ENCODE measurements at regions not wholly inside any gene's neighbourhood (a gene's known extent, or its start where the extent isn't known, plus 50 kb on each side); places are given as distances from the start of the nearest gene placed in this dataset.

- TF ChIP-seq REST (IDR thresholded peaks at IDR 0.05; ENCODE audit: insufficient replicate concordance, low read depth) = no peak
- TF ChIP-seq POLR2AphosphoS5 (IDR thresholded peaks at IDR 0.05; ENCODE audit: low read depth) = no peak
- no peak for TF ChIP-seq SPI1 (IDR thresholded peaks at IDR 0.05; ENCODE audit: borderline replicate concordance, low read depth)
- no peak for TF ChIP-seq GABPA (IDR thresholded peaks at IDR 0.05; ENCODE audit: low read depth)
- no peak for TF ChIP-seq CTCF (IDR thresholded peaks at IDR 0.05; ENCODE audit: insufficient read depth, low read length)
- peaks cover 2% of the 10 kb centered on the region for H3K27me3 ChIP-seq (ENCODE audit: insufficient read depth, poor library complexity, severe bottlenecking)
- H3K4me3 ChIP-seq (replicated peaks; ENCODE audit: insufficient read depth, low read length) = no peak overlapping the region
Measured at GRCh38 chr20:19949195-19949867, 67.8 kb upstream of the NAA20 start.

GRCh38 chr20:19950042-19950441 is 67.1 kb upstream of the NAA20 start:
- no peak for DNase-seq (ENCODE audit: low read depth in 1 of 2, low spot score in 1 of 2)
- no peak overlapping the region for H3K27ac ChIP-seq (replicated peaks)
- TF ChIP-seq SPI1 (IDR thresholded peaks at IDR 0.05; ENCODE audit: borderline replicate concordance, low read depth) (no peak), POLR2AphosphoS5 (IDR thresholded peaks at IDR 0.05; ENCODE audit: low read depth) (no peak), CTCF (IDR thresholded peaks at IDR 0.05; ENCODE audit: insufficient read depth, low read length) (no peak), GABPA (IDR thresholded peaks at IDR 0.05; ENCODE audit: low read depth) (no peak), REST (IDR thresholded peaks at IDR 0.05; ENCODE audit: insufficient replicate concordance, low read depth) (no peak)
- H3K27me3 ChIP-seq (ENCODE audit: insufficient read depth, poor library complexity, severe bottlenecking) = peaks cover 2% of the 10 kb centered on the region
- H3K4me3 ChIP-seq (replicated peaks; ENCODE audit: insufficient read depth, low read length) = no peak overlapping the region

More at GRCh38 chr20:19949195-19949867, 67.8 kb upstream of the NAA20 start:
- DNase-seq (ENCODE audit: low read depth in 1 of 2, low spot score in 1 of 2) = no peak
- no peak overlapping the region for H3K27ac ChIP-seq (replicated peaks)

GRCh38 chr20:19952392-19952791 is 64.8 kb upstream of the NAA20 start:
- TF ChIP-seq SPI1 (IDR thresholded peaks at IDR 0.05; ENCODE audit: borderline replicate concordance, low read depth) = no peak
- no peak for TF ChIP-seq POLR2AphosphoS5 (IDR thresholded peaks at IDR 0.05; ENCODE audit: low read depth)
- TF ChIP-seq CTCF (IDR thresholded peaks at IDR 0.05; ENCODE audit: insufficient read depth, low read length) = no peak
- TF ChIP-seq GABPA (IDR thresholded peaks at IDR 0.05; ENCODE audit: low read depth) = no peak
- TF ChIP-seq REST (IDR thresholded peaks at IDR 0.05; ENCODE audit: insufficient replicate concordance, low read depth) = no peak
- Histone ChIP-seq H3K4me3 (replicated peaks; ENCODE audit: insufficient read depth, low read length) (no peak overlapping the region), H3K27me3 (ENCODE audit: insufficient read depth, poor library complexity, severe bottlenecking) (peaks cover 2% of the 10 kb centered on the region), H3K27ac (replicated peaks) (no peak overlapping the region)
- DNase-seq (ENCODE audit: low read depth in 1 of 2, low spot score in 1 of 2) = no peak
